Activated CD4-positive, alpha-beta memory T cell treated with anti-CD3 and anti-CD28 coated beads for 36 hours (primary cell): ENCODE measurements at regions not wholly inside any gene's neighbourhood (a gene's known extent, or its start where the extent isn't known, plus 50 kb on each side); places are given as distances from the start of the nearest gene placed in this dataset.

ENCODE experiments used
- CTCF ChIA-PET: fragments of 350-600 bp; sonication (Branson Sonifier 250); formaldehyde crosslinking; loops from one replicate; lab custom pipeline; 2021; ENCODE audit warnings: antibody characterized with exemption, inconsistent platforms; lab: Charles Lee
- POLR2A ChIA-PET: fragments of 350-600 bp; sonication (Branson Sonifier 250); formaldehyde crosslinking; loops from one replicate; lab custom pipeline; 2021; ENCODE audit warnings: antibody characterized with exemption; lab: Charles Lee
- DNase-seq: peaks from one replicate; pipeline ENCODE4 v3.0.0-alpha.2; 2020
- H3K27ac Mint-ChIP-seq: one replicate; pipeline ENCODE4 v1.8.0; 2021; ENCODE audit warnings: mixed read lengths
- H3K27me3 Mint-ChIP-seq: one replicate; pipeline ENCODE4 v1.8.0; 2021; ENCODE audit warnings: mixed read lengths
- H3K36me3 Mint-ChIP-seq: one replicate; pipeline ENCODE4 v1.8.0; 2021; ENCODE audit warnings: mixed read lengths
- H3K4me1 Mint-ChIP-seq: one replicate; pipeline ENCODE4 v1.8.0; 2021; ENCODE audit warnings: low read depth, mixed read lengths
- H3K4me3 Mint-ChIP-seq: one replicate; pipeline ENCODE4 v1.8.0; 2021; ENCODE audit warnings: mild to moderate bottlenecking, mixed read lengths
- H3K9me3 Mint-ChIP-seq: one replicate; pipeline ENCODE4 v1.8.0; 2021; ENCODE audit warnings: mixed read lengths
- intact Hi-C: fragments of 100-400 bp; cut with micrococcal nuclease; formaldehyde crosslinking; loops from one replicate; pipeline ENCODE4 v1.15.1; 2023

DNA sequence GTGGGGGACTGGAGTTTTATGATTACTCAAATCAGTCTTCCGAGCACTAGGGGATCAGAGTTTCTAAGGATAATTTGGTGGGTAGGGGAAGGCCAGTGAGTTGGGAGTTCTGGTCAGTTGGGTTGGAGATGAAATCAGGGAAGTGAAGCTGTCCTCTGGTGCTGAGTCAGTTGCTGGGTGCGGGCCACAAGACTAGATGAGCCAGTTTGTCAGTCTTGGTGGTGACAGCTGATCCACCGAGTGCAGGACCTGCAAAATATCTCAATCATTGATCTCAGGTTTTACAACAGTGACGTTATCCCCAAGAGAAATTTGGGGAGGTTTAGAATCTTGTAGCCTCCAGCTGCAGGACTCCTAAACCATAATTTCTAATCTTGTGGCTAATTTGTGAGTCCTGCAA, 249.4 kb downstream of the FAM43A start:
- H3K27me3 Mint-ChIP-seq = peaks cover 9% of the 10 kb centered on the region
- no peak overlapping the region for H3K27ac Mint-ChIP-seq
- intact Hi-C loops = no loop called here
- DNase-seq = no peak
- no peak overlapping the region for H3K4me3 Mint-ChIP-seq
- no peaks in the 10 kb centered on the region for H3K4me1 Mint-ChIP-seq
- no peaks in the 10 kb centered on the region for H3K9me3 Mint-ChIP-seq
- ChIA-PET CTCF (no interaction called here), POLR2A (no interaction called here)
- H3K36me3 Mint-ChIP-seq = no peaks in the 10 kb centered on the region

DNA sequence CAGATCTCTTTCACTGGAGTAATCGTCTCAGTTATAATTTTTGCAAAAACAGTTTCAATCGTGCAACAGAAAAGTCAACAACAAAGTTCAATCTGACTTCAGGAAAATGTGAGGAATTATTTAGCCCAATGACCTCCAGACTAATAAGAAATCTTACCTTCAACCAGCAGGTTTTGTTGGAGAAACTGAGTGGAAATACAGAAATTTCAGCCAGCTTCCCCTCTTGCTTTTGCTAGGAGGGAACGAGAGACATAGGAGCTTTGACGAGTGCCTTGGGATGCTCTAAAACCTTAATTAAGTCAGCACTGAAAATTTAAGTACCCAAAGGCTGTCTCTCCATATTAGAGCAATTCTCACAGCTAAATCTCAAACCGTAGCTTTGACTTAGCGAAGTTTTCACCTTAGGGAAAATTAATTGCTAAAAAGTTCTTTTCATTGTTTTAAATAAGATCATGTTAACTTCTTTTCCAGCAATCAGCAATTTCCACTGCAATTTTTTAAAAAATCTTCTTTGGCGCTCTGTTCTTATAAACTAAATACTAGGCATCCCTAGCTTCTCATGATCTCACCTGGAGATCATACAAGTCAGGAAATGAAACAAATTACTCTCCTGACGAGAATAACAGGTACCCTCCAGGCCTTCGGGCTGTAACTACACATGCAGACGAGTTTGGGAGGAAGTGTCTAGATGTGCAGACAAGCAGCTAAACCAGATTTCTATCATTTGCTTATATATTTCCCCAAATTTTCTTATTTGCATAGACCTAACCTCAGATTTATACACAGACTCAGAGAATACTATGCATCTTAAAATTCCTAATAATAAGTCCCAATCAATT, 250.2 kb downstream of the FAM43A start:
- Mint-ChIP-seq H3K27me3 (peaks cover 9% of the 10 kb centered on the region), H3K36me3 (no peaks in the 10 kb centered on the region), H3K4me3 (no peak overlapping the region), H3K27ac (no peak overlapping the region), H3K9me3 (no peaks in the 10 kb centered on the region), H3K4me1 (no peaks in the 10 kb centered on the region)
- POLR2A ChIA-PET = no interaction called here
- intact Hi-C loops = no loop called here
- no peak for DNase-seq
- CTCF ChIA-PET = no interaction called here

DNA sequence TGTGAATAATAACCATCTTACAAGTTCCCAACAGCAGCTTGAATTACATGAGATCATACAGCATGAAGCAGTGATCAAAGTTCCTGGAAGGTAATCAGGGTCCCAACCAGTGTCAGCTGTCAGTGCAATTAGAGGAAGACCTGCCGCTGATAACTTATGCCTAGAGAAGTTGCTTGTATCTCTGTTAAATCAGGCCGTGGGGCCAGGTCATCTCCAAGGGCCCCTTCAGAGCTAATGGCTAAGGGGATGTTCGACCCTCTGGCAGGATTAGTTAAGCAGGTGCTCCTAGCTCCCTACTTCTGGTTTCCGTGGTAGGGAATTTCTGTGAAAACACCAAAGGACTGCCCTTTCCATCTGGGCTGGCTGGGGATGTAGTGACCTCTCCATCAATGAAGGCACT, 251.0 kb downstream of the FAM43A start:
- Mint-ChIP-seq H3K36me3 (no peaks in the 10 kb centered on the region), H3K9me3 (no peaks in the 10 kb centered on the region), H3K27ac (no peak overlapping the region), H3K27me3 (peaks cover 9% of the 10 kb centered on the region), H3K4me3 (no peak overlapping the region), H3K4me1 (no peaks in the 10 kb centered on the region)
- CTCF ChIA-PET = no interaction called here
- intact Hi-C loops = no loop called here
- POLR2A ChIA-PET = no interaction called here
- DNase-seq = no peak

DNA sequence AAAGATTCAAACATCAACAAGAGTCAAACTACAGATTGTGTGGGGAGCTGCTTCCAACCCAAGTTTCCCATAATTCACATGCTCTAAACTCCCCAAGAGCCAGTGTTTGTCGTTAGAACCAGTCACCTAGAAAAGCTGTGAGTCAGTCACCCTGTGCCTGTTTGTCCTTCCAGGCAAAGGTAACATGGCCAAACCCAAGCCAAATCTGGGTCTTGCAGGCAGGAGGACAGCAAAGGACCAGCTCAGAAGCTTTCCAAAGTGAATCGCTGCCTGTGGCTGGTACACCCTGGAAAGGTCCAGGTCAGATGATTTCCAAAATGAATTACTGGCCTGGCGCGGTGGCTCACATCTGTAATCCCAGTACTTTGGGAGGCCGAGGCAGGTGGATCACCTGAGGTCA, 251.5 kb downstream of the FAM43A start:
- POLR2A ChIA-PET = no interaction called here
- intact Hi-C loops = no loop called here
- no peak overlapping the region for H3K4me3 Mint-ChIP-seq
- H3K4me1 Mint-ChIP-seq = no peaks in the 10 kb centered on the region
- H3K36me3 Mint-ChIP-seq = no peaks in the 10 kb centered on the region
- H3K9me3 Mint-ChIP-seq = no peaks in the 10 kb centered on the region
- CTCF ChIA-PET = no interaction called here
- peaks cover 9% of the 10 kb centered on the region for H3K27me3 Mint-ChIP-seq
- H3K27ac Mint-ChIP-seq = no peak overlapping the region
- DNase-seq = no peak

DNA sequence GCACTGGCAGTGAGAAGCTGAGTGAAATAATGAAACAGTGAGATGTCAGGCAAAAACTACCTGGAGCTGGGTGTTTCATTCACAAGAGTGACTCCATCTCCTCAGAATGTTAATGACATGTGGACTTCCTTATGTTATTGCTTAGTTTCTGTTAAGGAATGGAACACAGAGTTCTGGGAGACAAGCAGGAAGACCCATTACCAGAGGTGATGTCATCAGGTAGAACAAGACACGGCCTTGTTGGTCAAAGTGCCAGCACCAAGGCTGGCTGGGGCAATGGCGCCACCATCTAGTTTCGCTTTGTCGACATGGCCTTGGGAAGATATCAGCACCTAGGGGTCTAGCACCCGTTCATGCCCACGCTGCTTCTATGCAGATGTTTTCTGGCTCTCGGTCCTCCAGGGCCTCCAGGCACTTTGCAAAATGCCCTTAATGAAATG, 252.2 kb downstream of the FAM43A start:
- Mint-ChIP-seq H3K27ac (no peak overlapping the region), H3K4me3 (no peak overlapping the region), H3K36me3 (no peaks in the 10 kb centered on the region), H3K27me3 (peaks cover 9% of the 10 kb centered on the region), H3K9me3 (no peaks in the 10 kb centered on the region), H3K4me1 (no peaks in the 10 kb centered on the region)
- POLR2A ChIA-PET = no interaction called here
- intact Hi-C loops = no loop called here
- CTCF ChIA-PET = interaction anchor here (1.0 kb wide), 1 partner anchor 255 kb away, joined by 3 read pairs; no protein-coding TSS in a partner anchor
- no peak for DNase-seq

DNA sequence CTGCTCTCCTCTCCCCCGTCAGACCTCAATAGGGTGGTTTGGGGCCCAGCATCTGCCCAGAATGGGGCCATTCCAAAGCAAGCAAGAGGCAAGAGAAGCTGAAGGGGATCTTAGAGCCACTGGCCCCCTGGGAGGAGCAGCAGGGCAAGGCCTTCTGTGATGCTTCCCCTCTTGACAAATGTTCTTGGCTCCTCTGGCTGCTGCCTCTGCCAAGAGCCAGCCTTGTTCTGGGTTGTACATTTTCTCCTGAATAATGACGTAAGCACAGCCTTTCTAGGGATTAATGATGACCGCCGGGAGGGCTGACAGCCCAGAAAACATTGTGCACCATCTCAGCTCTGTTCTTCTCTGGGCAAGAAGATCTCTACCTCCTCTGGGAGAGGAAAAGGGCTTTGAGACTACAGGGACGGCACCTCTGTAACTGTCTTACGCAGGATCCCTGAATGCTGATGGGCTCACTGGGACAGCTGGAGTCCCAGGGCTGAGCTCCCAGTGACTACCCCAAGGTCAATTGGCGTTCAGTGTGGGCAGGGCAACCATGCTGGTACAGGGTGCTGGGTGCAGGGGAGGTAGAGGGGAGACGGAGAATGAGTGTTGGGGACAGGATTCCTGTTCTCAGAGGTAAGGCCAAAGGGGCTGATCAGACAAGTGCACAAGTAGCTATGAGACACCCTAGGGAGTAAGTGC, 253.3 kb downstream of the FAM43A start:
- no peaks in the 10 kb centered on the region for H3K9me3 Mint-ChIP-seq
- POLR2A ChIA-PET = no interaction called here
- no peak overlapping the region for H3K27ac Mint-ChIP-seq
- no peak overlapping the region for H3K4me3 Mint-ChIP-seq
- intact Hi-C loops = no loop called here
- no peak for DNase-seq
- H3K4me1 Mint-ChIP-seq = no peaks in the 10 kb centered on the region
- H3K27me3 Mint-ChIP-seq = peaks cover 8% of the 10 kb centered on the region
- CTCF ChIA-PET = interaction anchor here (1.0 kb wide), 1 partner anchor 256 kb away, joined by 3 read pairs; no protein-coding TSS in a partner anchor
- no peaks in the 10 kb centered on the region for H3K36me3 Mint-ChIP-seq

DNA sequence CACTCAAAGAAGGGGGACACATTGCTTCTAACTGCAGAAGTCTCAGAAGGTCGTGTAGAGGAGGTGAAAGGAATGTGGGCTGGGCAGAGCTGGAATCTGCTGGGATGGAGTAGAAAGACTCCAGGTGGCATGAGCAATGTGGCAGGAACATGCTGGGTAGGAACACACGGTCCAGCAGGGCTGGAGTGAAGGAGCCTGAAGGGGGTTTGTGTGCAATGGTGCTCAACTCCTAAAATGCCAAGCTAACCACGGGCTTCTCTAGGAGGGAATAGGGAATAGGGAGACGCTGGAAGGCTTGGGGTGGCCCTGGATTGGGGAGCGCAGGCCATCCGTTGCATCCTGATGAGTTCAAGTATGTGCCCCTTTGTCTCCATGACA, 253.8 kb downstream of the FAM43A start:
- DNase-seq = no peak
- Mint-ChIP-seq H3K4me1 (no peaks in the 10 kb centered on the region), H3K27ac (no peak overlapping the region), H3K27me3 (peaks cover 8% of the 10 kb centered on the region), H3K9me3 (no peaks in the 10 kb centered on the region), H3K36me3 (no peaks in the 10 kb centered on the region), H3K4me3 (no peak overlapping the region)
- ChIA-PET CTCF (no interaction called here), POLR2A (no interaction called here)
- intact Hi-C loops = no loop called here

DNA sequence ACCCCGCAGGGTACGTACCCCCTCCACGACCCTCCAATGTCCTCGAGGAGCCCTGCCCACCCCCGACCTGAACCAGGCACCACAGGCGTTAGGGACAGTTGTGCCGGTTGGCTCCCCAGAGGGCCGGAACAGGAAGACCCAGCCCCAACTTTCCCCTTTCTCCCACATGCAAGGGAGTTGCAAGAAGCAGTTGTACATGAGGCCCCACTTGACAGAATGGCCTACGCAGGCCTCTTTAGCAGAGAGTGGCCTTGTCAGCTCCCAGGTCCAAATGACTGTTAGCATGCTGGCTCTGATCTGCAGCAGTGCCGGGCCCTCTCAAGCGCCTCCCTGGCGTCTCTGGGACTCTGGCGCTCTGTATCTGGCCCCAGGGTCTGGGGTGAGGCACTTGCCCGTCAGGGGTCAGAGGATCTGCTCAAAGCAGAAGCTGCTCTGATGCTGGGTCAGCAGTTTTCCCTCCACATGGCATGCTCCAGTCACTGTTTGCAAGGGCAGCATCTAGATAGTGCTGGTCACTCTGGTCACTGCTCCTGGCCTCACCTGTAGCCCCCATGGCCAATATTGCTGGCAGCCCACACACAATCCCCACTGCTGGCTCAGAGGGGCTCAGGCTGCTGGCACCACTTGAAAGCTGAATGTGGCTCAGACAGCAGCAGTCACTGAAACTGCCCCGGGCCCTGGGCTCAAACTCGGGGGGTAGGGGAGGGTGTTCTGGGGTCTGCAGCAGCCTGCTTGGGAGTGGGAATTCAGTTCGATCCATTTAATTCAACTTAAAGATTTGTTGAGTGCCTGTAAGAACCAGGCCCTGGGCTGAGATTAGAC, 254.5 kb downstream of the FAM43A start:
- Mint-ChIP-seq H3K4me1 (no peaks in the 10 kb centered on the region), H3K27me3 (peaks cover 8% of the 10 kb centered on the region), H3K36me3 (no peaks in the 10 kb centered on the region), H3K27ac (no peak overlapping the region), H3K9me3 (no peaks in the 10 kb centered on the region), H3K4me3 (no peak overlapping the region)
- no peak for DNase-seq
- ChIA-PET POLR2A (no interaction called here), CTCF (no interaction called here)
- intact Hi-C loops = no loop called here

DNA sequence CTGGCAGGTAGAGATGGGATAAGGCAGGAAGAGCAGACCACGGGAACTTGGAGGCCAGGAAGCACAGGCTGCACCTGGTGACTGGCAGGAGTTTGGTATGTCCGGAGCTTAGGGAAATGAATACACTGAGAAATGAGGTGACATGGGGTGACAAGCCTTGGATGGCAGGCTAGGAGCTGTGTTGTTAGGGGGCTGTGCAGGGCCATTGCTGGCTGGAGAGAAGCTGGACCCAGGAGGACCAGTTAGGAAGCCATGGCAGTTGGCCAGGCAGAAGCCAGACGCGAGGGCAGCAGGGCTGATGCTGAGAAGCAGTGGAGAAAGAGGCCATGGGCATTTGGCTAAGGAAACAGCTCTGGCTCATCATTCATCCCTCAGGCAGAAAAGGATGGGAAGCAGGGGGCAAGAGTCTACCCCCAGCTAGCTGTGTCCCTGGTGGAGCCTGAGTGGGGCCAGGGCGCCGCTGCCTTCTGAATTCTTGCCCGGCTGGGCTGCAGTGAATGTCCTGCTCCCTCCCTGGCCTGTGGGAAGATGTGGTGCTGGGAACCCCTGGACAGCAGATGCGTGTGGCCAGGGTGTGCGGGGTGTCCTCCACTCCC, 255.8 kb downstream of the FAM43A start:
- no peak overlapping the region for H3K27ac Mint-ChIP-seq
- no peaks in the 10 kb centered on the region for H3K4me1 Mint-ChIP-seq
- no peak for DNase-seq
- no peaks in the 10 kb centered on the region for H3K36me3 Mint-ChIP-seq
- H3K9me3 Mint-ChIP-seq = no peaks in the 10 kb centered on the region
- intact Hi-C loops = no loop called here
- ChIA-PET POLR2A (no interaction called here), CTCF (no interaction called here)
- peaks cover 8% of the 10 kb centered on the region for H3K27me3 Mint-ChIP-seq
- H3K4me3 Mint-ChIP-seq = no peak overlapping the region

DNA sequence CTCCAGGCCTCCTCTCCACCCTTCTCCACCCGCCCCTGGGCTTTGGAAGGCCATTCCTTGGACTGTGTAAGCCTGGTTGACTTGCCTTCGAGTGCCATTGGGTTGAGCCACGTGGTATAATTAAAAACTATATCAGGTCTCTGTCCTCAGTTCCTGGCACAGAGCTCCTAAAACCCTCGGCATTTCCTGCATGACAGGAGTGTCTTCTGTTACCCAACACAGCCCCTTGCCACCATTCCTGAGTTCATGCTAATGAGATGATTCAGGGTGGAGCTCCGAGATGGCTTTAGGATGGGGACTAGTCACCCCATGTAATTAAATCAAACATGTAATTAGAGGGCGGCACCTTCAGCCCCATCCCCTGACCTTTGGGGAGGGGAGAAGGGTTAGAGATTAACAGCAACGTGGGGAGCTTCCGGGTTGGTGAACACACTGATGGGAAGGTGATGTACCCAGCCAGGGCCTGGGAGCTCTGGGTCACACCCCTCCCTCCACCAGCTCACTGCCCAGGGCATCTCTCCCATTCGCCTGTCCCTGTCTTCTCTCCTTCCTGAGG, 256.4 kb downstream of the FAM43A start:
- ChIA-PET CTCF (no interaction called here), POLR2A (no interaction called here)
- H3K9me3 Mint-ChIP-seq = no peaks in the 10 kb centered on the region
- H3K4me1 Mint-ChIP-seq = no peaks in the 10 kb centered on the region
- H3K27ac Mint-ChIP-seq = no peak overlapping the region
- H3K36me3 Mint-ChIP-seq = no peaks in the 10 kb centered on the region
- no peak for DNase-seq
- H3K27me3 Mint-ChIP-seq = peaks cover 8% of the 10 kb centered on the region
- intact Hi-C loops = no loop called here
- no peak overlapping the region for H3K4me3 Mint-ChIP-seq

DNA sequence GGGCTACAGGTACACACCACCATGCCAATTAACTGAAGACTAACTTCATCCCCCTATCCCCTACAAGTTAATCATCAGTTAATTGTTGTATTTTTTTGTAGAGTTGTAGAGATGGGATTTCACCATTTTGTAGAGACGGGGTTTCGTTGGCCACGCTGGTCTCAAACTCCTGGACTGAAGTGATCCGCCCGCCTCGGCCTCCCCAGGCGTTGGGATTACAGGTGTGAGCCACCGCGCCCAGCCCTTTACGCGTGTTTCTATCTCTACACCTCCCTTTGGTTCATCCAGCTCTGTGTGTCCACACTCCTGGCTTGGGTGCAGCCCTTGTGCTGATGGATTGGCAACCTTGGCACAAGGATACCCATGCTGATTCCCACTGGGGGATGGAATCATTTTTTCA, 258.8 kb downstream of the FAM43A start:
- ChIA-PET CTCF (interaction anchor here (0.7 kb wide), 1 partner anchor 230 kb away, joined by 4 read pairs; no protein-coding TSS in a partner anchor), POLR2A (no interaction called here)
- Mint-ChIP-seq H3K9me3 (peaks cover 2% of the 10 kb centered on the region), H3K4me1 (no peaks in the 10 kb centered on the region), H3K4me3 (no peak overlapping the region), H3K27ac (no peak overlapping the region), H3K36me3 (no peaks in the 10 kb centered on the region), H3K27me3 (peaks cover 7% of the 10 kb centered on the region)
- intact Hi-C loops = no loop called here
- DNase-seq = no peak

DNA sequence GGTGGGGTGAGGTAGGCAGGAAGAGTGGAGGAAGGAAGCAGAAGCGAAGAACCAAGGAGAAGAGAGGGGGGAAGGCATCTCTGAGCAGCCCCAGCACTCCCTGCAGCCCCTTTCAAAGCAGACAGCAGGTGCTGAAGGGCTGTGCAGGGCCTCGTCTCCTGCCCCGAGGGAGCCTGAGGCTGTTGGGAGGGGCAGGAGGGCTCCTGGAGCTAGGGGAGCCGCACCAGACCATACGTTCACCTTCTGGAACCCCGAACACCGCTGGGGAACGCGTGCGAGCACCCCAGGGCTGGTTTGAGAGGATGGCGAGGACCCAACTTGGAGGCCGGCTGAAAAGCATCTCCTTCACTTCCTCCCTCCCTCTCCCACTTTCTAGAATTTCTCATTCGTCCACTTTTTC, 259.8 kb downstream of the FAM43A start:
- POLR2A ChIA-PET = no interaction called here
- no peak for DNase-seq
- H3K4me1 Mint-ChIP-seq = no peaks in the 10 kb centered on the region
- H3K27ac Mint-ChIP-seq = no peak overlapping the region
- intact Hi-C loops = no loop called here
- CTCF ChIA-PET = no interaction called here
- H3K4me3 Mint-ChIP-seq = no peak overlapping the region
- peaks cover 2% of the 10 kb centered on the region for H3K9me3 Mint-ChIP-seq
- H3K36me3 Mint-ChIP-seq = no peaks in the 10 kb centered on the region
- peaks cover 7% of the 10 kb centered on the region for H3K27me3 Mint-ChIP-seq
